Stimulated activated CD8-positive, alpha-beta memory T cell treated with anti-CD3 and anti-CD28 coated beads, Interleukin-2, amount 100 ng/mL, for 1 hour (primary cell): ENCODE measurements at regions not wholly inside any gene's neighbourhood (a gene's known extent, or its start where the extent isn't known, plus 50 kb on each side); places are given as distances from the start of the nearest gene placed in this dataset.

Experiments
- DNase-seq, 2 donors: peaks; one replicate each; pipeline ENCODE4 v3.0.0-alpha.2; 2020; ENCODE audit warnings: low read depth in 2 of 2

DNA sequence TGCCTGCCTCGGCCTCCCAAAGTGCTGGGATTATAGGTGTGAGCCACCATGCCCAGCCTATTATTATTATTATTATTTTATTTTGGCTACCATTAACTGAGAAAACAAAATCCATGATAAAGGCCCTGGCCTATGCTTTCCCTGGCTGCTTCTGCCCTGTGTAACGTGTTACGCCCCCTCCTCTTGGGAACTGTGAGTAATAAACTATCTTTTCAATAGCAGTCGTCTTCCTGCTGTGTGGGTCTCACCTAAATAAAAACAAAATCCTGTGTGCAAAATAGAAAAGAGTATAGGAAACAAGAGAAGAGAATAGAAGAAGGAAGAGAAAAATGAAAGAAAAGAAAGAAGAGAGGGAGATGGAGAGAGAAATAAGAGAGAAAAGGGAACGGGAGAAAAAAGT lies 237.0 kb downstream of the MIAT start:
- DNase-seq: no peak

DNA sequence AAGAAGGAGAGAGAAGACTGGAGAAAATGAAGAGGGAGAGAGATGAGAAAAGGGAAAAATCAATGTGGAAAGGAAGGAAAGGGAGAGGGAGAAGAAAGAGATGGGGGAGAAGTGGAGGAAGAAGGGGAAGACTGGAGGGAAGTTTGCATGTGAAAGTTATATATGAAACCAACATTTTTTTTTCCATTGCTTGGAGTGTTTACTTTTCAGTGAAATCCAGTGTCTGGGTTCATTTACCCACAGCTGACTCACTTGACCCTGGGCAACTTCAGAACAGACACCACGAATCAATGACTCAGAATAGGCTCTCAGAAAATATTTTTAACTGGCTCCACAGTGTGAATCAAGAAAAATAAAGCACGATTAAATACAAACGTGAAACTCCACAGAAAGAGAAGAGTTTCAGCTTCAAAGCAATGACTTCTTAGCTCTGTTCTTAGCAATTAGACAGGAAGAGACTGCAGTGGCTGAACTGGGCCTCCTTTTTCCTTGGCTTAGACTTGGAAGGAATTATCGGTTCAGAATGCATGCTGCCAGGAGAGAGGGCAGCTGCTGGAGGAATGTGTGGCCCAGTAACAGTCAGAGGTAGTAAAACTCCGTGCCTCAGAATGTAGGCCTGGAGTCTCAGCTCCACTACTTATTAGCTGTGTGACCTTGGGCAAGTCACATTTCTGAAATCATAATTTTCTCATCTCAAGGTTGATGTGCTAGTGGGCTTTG lies 237.5 kb downstream of the MIAT start:
- DNase-seq: no peak

DNA sequence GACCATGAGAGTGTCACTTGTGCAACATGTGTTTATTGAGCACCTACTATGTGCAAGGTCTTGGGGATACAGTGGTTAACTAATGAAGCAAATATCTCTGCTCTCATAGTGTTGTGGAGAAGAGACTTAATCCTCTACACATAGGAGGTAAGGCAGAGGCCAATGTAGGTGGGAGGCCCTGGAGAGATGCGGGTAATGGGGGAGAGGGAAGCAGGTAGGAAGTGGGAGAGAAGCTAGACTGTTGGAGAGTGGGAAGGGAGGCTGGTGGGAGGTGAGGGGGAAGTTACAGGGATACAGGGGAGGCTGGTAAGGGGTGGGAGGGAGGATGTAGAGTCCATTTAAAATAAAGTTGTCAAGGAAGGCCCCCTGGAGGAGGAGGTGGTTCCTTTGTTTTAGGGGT lies 240.0 kb downstream of the MIAT start:
- DNase-seq: no peak

DNA sequence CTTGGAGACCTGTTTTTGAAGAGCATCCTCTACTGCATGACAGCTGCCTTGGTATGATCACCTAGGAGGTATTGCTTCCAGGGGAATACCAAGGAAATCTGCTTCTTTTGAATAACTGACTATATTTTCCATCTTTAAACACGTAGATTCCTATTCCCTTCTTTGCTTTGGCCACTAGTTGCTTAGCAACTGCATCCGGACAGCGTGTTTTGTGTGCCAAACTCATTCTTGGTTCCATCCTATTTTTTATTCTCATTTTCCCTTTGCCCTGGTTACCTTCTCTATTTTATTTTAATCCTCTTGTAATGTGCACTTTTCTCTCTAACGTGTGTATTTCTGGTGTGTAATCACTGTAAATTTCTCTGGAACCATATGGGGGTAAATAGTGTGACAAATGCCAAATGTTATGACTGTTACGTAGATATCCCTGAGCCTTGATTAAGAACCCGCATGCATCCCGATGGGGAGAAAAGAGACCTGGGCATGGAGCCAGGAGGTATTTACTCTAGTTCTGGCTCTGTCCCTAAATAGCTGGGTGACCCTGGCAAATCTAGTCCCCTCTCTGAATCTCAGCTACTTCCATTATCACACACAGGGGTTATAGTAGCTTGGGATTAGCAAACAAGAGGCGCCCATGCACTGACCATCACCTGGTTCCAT lies 241.7 kb downstream of the MIAT start:
- DNase-seq: no peak

DNA sequence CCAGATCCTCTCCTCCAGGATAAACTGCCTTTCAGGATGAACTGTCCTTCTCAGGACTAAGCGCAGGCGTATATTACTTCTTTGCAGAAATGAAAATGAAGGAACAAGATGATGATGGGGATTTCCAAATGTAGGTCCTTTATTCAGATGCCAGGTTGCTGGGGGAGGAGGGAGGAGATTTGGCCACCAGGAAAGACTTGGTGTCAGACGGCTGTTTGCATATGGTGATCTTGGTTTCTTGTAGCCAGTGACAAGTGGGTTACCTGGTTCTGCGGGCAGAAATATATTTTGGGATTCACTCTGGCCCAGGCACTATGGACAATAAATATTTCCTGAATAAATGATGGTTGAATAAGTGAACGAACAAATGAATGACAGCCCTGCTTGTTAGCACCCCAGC lies 243.4 kb downstream of the MIAT start:
- DNase-seq: no peak

DNA sequence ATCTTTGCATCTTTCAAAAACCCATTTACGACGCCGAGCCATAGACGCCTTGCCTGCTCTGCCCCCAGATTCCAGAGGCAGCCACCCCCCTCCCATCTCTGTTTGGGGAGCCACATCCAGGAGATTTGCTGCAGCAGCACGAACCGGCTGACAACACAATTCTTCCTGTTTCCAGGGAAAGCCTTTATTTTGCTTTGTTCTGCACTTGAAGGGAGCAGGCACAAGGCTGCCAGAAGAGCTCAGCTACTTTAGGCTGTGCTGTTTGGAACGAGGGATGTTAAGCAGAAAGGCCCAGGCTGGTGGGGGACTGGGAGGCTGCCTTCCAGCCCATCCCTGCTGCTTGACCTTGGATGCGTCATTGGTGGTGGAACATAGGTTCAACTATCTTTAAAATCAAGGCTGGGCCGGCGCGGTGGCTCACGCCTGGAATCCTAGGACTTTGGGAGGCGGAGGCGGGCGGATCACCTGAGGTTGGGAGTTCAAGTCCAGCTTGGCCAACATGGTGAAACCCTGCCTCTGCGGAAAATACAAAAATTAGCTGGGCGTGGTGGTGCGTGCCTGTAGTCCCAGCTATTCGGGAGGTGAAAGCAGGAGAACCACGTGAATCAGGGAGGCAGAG lies 243.9 kb downstream of the MIAT start:
- no peak for DNase-seq

DNA sequence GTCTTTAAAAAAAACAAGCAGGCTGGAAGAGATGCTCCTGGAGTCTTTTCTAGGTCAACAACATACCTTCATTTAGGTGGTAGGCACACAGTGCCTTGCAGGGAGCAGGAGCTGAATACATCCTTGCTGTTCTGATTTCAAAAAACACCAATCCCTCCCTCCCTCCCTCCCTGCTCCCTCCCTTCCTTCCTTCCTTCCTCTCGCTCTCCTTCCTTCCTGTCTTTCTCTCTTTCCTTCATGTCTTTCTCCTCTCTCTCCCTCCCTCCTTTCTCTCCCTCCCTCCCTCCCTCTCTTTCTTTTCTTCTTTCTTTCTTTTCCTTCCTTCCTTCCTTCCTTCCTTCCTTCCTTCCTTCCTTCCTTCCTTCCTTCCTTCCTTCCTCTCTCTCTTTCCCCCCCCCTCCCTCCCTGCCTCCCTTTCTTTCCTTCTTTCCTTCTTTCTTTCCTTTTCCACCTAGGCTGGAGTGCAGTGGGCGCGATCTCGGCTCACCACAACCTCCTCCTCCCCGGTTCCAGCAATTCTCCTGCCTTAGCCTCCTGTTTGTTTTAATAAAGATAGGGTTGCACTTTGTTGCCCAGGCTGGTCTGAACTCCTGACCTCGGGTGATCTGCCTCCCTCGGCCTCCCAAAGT lies 245.1 kb downstream of the MIAT start:
- DNase-seq: no peak

DNA sequence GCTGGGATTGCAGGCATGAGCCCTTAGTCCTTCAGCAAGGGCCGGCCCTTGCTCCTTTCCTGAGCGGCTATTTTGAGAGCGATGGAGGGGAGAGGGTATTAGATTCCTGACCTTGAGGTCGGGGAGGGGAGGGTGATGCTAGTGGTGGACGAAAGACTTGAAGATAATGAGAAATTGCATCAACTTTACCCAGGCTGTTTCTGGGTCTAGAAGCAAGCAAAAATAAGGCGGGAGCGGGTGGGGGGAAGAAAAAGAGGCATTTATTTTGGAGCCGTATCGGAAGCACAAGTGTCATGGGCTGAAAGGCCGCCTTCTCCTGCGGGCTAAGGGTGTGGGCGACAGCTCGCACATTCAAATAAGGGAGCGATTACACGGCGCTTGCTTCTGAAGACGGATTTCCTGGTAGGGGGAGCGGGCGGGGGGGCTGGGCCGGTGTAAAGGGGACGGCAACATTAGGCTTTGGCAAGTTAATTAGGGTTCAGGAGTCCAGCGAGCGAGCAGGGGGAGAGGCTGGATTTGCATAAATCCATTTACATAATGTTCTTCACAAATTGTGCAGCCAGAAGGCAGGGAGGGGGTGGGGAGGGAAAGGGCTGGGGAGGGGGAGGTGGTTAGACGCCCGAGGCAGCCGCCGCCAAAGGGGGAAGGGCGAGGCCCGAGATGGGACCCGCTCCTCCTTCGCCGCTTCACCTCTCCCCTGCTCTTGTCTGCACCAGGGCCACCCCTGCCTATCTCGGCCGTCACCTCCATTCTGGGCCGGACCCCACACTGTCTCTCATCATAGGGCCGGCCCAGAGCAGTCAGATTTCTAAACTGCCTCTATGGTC lies 245.9 kb downstream of the MIAT start:
- DNase-seq: no peak

DNA sequence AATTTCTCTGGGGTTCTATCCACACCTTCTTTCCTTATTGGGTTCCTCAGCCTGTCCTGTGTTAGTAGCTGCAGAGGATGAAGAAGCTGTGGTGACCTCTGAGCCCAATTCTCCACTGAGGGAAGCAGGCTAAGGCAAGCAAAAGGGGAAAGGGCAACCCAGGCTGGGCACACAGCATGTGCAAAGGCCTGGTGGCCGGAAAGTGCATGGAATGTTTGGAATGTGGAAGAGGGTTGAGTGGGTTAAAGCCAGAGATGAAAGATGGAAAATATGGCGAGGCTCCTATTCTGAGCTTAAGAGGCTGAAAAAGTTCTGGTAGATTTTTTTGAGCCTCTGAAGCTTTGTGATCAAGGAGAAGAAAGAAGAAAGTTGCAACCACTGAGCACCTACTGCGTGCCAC lies 247.1 kb downstream of the MIAT start:
- DNase-seq: no peak

DNA sequence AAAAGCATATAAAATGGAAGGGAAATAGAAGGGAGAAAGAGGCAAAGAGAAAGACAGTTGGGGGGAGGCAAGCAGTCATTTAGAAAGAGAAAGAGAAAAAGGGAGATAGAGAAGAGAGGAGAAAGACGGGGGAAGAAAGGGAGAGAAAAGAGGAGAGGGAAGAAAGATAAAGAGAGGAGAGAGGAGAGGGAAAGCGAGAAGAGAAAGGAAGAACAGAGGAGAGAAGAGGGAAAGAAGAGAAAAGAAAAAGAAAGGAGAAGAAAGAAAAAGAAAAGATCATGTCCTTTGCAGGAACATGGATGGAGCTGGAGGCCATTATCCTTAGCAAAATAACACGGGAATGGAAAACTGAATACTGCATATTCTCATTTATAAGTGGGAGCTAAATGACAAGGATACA lies 247.7 kb downstream of the MIAT start:
- no peak for DNase-seq

DNA sequence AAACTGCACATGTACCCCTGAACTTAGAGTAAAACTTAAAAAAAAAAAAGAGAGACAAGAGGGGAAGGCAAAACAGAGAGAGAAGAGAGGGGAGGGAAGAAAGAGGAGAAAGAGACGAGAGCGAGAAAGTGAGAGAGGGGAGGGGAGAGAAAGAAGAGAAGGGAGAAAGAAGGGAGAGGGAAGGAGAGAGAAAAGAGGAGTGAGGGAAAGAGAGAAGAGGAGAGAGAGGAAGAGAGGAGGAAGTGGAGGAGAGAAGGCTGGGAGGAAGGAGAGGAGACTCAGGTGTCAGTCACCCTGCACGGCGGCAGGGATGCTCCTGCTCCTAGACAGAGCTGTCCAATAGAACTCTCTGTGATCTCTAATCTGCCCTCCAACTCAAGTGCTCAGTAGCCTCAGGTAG lies 248.3 kb downstream of the MIAT start:
- no peak for DNase-seq

DNA sequence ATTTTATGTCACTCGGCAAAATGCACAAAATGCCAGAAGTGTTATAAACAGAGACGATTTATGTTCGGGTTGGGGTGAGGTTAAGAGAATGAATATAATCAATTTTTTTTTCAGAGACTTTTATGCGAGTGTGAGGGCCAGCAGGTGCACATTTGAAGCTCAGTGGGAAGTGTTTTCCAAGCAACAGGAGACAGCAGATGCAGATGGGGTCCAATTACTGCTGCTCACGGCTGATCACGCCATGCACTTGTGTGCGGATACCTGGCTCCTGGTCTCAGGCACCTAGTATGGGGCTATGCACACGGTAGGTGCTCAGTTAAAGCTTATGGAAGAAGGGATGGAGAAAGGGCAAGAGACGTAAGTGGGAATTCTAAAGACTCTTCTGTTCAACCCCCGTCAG lies 249.1 kb downstream of the MIAT start:
- no peak for DNase-seq

DNA sequence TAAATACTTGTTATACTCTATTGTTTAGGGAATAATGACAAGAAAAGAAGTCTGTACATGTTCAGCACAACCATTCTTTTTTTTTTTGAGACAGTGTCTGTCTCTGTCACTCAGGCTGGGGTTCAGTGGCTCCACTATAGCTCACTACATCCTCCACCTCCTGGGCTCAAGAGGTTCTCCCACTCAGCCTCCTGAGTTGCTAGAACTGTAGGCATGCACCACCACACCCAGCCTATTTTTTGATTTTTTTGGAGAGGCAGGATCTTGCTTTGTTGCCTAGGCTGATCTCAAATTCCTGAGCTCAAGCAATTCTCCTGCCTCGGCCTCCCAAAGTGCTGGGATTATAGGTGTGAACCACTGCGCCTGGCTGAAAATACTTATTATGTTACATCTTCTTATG lies 250.0 kb downstream of the MIAT start:
- DNase-seq: no peak

DNA sequence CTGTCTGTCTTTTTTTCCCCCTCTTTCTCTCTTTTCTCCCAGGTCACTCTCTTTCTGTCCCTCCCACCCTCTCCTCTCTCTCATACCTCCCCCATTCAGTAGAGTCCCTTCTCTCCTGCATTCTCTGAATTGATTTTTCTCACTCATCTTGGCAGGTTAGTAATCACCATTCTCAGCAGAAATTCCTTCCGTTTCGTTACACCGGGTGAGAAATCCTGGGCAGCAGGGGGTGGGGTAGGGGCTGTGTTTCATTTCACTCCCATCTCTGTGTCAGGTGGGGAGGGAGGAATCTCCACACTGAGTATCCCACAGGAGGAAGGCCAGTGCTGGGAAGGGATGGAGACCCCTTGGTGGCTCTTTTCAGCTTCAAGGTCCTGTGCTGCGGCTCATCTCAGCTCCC lies 253.5 kb downstream of the MIAT start:
- no peak for DNase-seq

DNA sequence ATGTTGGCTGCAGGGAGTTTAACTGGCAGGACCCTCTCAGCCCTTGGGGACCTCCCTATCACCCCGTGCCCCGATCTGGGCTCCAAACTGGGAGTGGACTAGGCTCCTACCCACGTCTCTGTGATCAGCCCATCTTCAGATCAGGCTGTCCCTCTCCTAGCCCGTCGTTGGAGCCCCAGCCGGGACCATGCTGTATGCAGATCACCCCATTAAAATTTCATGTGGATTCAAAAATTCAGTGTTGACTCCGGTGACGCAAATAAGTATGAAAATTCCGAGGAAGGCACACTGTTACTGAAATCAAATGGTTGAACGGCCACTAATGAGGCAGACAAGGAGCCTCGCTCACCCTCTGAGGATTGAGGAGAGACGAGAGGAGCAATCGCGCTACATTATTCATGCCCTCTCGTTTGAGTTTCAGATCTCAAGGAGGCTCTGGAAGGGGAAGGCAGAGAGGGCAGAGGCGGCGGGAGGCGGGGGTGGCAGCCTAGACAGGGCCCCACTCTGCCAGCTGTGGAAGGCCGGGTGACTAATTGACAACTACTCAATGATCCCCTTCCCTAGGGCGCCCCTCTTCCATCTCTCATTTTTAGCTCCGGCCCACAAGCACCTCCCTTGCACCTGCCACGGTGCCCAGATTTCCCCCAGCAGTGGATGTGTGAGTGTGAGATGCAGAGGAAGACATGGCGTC lies 255.4 kb downstream of the MIAT start:
- DNase-seq: no peak

DNA sequence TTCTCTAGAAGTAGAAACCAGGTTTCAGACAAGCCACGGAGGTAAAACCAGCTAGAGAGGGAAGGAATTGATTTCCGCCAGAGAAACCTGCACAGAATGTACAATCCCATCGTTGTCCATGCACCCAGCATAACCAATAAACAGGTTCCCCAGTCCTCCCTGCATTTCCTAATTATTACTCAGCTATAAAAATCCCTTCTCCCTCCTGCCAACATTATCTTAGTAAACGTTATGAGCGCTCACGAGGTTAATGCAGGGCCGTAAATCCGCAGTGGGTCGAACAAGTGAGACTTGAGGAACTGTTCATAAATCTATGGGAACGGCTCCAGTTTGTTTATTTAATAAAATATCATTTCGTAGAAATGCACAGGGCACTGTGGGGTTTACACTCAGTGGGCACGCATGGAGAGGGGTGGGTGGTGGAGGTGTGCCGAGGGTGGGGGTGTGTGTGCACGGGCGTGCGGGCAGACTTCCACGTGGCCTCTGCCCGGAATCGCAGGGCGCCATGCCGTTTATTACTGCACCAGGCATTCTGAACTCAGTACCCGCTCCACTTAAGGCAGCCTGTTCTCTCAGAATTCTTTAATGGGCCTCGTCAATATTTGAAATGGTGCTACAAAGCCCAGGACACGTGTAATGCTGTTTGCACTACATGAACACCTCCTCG lies 257.3 kb downstream of the MIAT start:
- no peak for DNase-seq

DNA sequence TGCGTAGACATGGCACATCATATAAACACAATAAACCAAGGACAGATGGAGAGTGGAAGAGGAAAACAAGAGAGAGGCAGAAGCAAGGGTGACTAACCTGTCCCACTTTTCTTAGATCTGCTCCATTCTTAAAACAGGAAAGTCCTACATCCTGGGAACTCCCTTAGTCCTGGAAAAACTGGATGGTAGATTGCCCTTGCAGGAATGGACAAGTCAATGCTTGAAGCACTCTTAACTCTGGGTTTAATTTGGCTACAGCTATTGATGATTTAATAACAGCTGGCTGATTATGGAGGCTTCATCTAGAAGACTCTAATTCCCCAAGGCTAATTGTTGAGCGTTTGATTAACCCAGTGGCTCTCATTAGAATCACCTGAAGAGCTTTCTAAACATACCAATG lies 258.8 kb downstream of the MIAT start:
- no peak for DNase-seq

DNA sequence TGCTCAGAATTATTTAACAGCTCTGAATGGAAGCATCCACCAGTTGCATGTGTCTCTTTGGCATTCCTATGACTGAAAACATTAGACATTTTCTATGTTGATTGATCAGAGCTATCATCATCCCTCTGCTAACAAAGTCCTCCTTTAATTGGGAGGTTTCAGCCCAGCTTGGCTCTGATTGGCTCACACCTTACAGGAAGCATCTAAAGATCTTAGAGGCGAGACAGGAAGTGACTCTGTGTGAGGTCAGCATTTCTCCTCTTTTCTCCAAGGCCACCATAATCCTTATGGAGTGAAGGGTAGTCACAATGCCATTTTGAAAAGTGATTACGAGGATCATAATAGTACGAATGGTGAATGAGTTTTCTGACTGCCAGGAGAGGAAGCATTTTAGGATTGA lies 260.8 kb downstream of the MIAT start:
- no peak for DNase-seq

DNA sequence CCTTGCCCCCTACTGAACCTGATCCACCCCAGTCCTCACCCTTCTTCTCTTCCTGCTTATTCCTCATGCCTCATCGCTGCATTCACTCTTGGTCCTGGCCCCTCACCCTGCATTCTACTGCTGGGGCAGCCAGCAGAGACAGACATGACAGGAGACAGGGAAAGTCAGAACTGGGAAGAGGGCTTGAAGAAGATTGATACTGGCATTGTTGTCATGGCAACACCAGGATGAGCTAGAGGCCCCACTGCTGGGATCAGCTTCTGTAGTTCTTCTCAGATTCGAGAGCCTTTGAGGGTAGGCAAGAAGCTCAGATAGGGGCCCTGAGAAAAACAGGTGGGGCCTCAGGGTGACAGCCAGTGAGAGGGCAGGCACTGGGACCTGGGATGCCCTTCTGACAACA lies 264.3 kb downstream of the MIAT start:
- DNase-seq: no peak

DNA sequence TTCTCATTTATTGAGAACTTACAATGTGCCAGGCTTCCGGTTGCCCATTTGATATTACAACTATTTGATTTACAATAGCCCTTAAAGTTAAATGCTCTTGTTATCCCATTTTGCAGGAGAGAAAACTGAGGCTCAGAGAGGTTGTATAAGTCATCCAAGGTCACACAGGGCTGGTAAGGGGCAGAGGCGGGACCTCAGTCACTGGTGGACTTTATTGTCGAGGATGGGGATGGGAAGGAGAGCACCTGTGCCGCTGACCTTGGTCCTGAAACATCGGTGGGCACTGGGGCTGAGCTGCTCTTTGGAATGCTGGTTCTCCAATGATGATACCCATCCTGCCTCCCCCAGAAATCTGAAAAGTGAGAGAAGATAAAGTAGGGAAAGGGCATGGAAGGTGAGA lies 265.4 kb downstream of the MIAT start:
- no peak for DNase-seq

DNA sequence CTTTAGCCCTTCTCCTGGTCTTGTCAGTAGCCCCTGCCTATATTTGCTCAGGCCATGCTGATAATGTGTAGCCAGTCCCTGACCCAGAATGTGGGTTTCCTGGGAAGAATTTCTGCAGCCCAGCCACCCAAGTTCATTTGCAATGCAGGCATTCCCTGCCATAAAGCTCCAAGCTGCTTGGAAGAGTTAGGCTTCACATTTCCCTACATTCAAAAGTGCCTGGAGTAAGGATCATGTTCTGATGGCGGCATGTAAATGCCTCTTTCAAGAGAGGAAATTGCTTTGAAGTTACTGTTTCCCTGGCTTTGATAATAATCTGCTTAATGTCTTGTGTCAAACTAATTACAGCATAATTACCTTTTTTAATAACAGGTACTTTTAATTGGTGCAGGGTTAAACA lies 266.1 kb downstream of the MIAT start:
- no peak for DNase-seq
